ENCODE measurements at regions not wholly inside any gene's neighbourhood (a gene's known extent, or its start where the extent isn't known, plus 50 kb on each side); places are given as distances from the start of the nearest gene placed in this dataset.

DNA sequence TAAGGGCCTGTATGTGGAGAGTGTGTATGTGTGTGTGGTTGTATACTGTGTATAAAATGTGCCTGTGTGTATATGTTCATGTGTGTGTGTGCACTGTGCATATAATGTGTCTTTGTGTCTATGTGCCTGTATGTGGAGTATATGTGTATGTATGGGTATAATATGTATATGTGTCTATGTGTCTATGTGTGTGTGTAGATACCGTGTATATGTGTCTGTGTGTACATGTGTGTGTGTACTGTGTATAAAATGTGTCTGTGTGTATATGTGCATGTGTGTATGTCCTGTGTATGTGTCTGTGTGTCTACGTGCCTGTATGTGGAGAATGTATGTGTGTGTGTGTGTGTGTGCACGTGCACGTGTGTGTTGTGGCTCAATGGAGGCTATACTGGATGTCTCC lies 200.4 kb upstream of the ZFHX3 start:
- Histone ChIP-seq H3K18ac (ENCODE audit: low read length) (no peak overlapping the region), H3K23ac (ENCODE audit: low read length) (peak overlapping the region; percentile 17), H3K4ac (ENCODE audit: low read depth, low read length) (no peak overlapping the region), H2BK12ac (ENCODE audit: low read length) (no peak overlapping the region), H4K12ac (ENCODE audit: low read depth, low read length) (no peak overlapping the region), H2BK120ac (ENCODE audit: insufficient read depth, low read length, poor library complexity) (no peak overlapping the region), H3K27ac (ENCODE audit: low read depth, low read length) (no peak overlapping the region), H3K4me2 (ENCODE audit: low read length) (no peak overlapping the region), H4K8ac (ENCODE audit: low read depth, low read length) (no peak overlapping the region), H3K9ac (ENCODE audit: low read length) (no peak overlapping the region), H3K4me3 (ENCODE audit: low read depth, low read length) (no peak overlapping the region), H3K36me3 (ENCODE audit: control insufficient read depth in 1 of 2, insufficient read depth in 2 of 2, low read length in 2 of 2) (no peaks in the 10 kb centered on the region), H2BK5ac (ENCODE audit: low read depth, low read length, poor library complexity) (no peak overlapping the region), H2AK5ac (ENCODE audit: low read length) (no peak overlapping the region), H3K4me1 (ENCODE audit: control insufficient read depth in 1 of 2, insufficient read depth in 2 of 2, low read length in 2 of 2) (no peaks in the 10 kb centered on the region), H2AFZ (ENCODE audit: insufficient read depth, low read length, poor library complexity) (no peak overlapping the region), H3K14ac (ENCODE audit: low read length) (no peak overlapping the region), H3K79me2 (ENCODE audit: control insufficient read depth, insufficient read depth, low read length, poor library complexity) (no peaks in the 10 kb centered on the region), H3K27me3 (ENCODE audit: insufficient read depth, low read length) (no peaks in the 10 kb centered on the region), H3K79me1 (ENCODE audit: low read length) (no peaks in the 10 kb centered on the region), H3K9me3 (ENCODE audit: insufficient read depth, low read depth, low read length) (peaks cover 3% of the 10 kb centered on the region), H4K91ac (ENCODE audit: low read depth, low read length) (no peak overlapping the region)
- no CpG with 5 or more reads among the region's 4 CpGs for WGBS (ENCODE audit: extremely low coverage, insufficient coverage, insufficient read length)
- DNase-seq: no peak

DNA sequence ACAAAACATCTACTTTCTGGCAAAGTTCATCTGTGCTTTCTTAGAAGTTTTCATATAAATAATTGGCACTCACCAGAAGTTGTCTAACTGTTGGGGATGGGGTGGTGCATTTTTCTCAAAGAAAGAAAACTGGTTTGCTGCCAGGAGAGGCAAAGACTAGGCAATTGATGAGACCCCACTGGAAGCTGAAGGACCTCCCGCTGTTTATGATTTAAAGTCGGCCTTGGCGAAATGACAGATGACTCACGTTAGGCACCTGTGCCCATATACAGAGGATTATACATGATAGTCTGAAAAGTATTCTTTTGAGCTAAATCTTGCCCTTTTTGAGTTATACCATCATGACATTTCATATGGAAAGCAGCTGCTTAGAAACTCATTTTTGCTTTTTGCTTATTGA lies 193.0 kb upstream of the ZFHX3 start:
- H2BK120ac ChIP-seq (ENCODE audit: insufficient read depth, low read length, poor library complexity): no peak overlapping the region
- H3K18ac ChIP-seq (ENCODE audit: low read length): no peak overlapping the region
- no peak overlapping the region for H4K8ac ChIP-seq (ENCODE audit: low read depth, low read length)
- H4K91ac ChIP-seq (ENCODE audit: low read depth, low read length): no peak overlapping the region
- no peak overlapping the region for H3K4ac ChIP-seq (ENCODE audit: low read depth, low read length)
- no peaks in the 10 kb centered on the region for H3K79me1 ChIP-seq (ENCODE audit: low read length)
- H3K4me2 ChIP-seq (ENCODE audit: low read length): no peak overlapping the region
- no peak overlapping the region for H2AK5ac ChIP-seq (ENCODE audit: low read length)
- no peak overlapping the region for H3K23ac ChIP-seq (ENCODE audit: low read length)
- no peak overlapping the region for H3K9ac ChIP-seq (ENCODE audit: low read length)
- no peak overlapping the region for H2BK5ac ChIP-seq (ENCODE audit: low read depth, low read length, poor library complexity)
- WGBS (ENCODE audit: extremely low coverage, insufficient coverage, insufficient read length): no CpG with 5 or more reads among the region's 4 CpGs
- no peak overlapping the region for H2BK12ac ChIP-seq (ENCODE audit: low read length)
- H3K9me3 ChIP-seq (ENCODE audit: insufficient read depth, low read depth, low read length): no peaks in the 10 kb centered on the region
- H2AFZ ChIP-seq (ENCODE audit: insufficient read depth, low read length, poor library complexity): no peak overlapping the region
- no peak for DNase-seq
- H3K14ac ChIP-seq (ENCODE audit: low read length): no peak overlapping the region
- H3K36me3 ChIP-seq (ENCODE audit: control insufficient read depth in 1 of 2, insufficient read depth in 2 of 2, low read length in 2 of 2): no peaks in the 10 kb centered on the region
- H3K79me2 ChIP-seq (ENCODE audit: control insufficient read depth, insufficient read depth, low read length, poor library complexity): no peaks in the 10 kb centered on the region
- no peak overlapping the region for H3K27ac ChIP-seq (ENCODE audit: low read depth, low read length)
- H3K4me3 ChIP-seq (ENCODE audit: low read depth, low read length): no peak overlapping the region
- H3K27me3 ChIP-seq (ENCODE audit: insufficient read depth, low read length): no peaks in the 10 kb centered on the region
- H3K4me1 ChIP-seq (ENCODE audit: control insufficient read depth in 1 of 2, insufficient read depth in 2 of 2, low read length in 2 of 2): no peaks in the 10 kb centered on the region
- no peak overlapping the region for H4K12ac ChIP-seq (ENCODE audit: low read depth, low read length)

- Histone ChIP-seq H3K14ac (ENCODE audit: low read length) (no peak overlapping the region), H3K4me1 (ENCODE audit: control insufficient read depth in 1 of 2, insufficient read depth in 2 of 2, low read length in 2 of 2) (peaks cover under 1 to 2% of the 10 kb centered on the region in 2 experiments), H3K79me1 (ENCODE audit: low read length) (no peaks in the 10 kb centered on the region), H3K79me2 (ENCODE audit: control insufficient read depth, insufficient read depth, low read length, poor library complexity) (no peaks in the 10 kb centered on the region), H4K12ac (ENCODE audit: low read depth, low read length) (no peak overlapping the region), H3K4me2 (ENCODE audit: low read length) (no peak overlapping the region), H3K4ac (ENCODE audit: low read depth, low read length) (no peak overlapping the region), H3K36me3 (ENCODE audit: control insufficient read depth in 1 of 2, insufficient read depth in 2 of 2, low read length in 2 of 2) (no peaks in the 10 kb centered on the region), H2AK5ac (ENCODE audit: low read length) (no peak overlapping the region), H3K4me3 (ENCODE audit: low read depth, low read length) (no peak overlapping the region), H3K23ac (ENCODE audit: low read length) (no peak overlapping the region), H4K8ac (ENCODE audit: low read depth, low read length) (no peak overlapping the region), H2BK12ac (ENCODE audit: low read length) (no peak overlapping the region), H4K91ac (ENCODE audit: low read depth, low read length) (no peak overlapping the region), H3K9me3 (ENCODE audit: insufficient read depth, low read depth, low read length) (no peaks in the 10 kb centered on the region), H3K27me3 (ENCODE audit: insufficient read depth, low read length) (no peaks in the 10 kb centered on the region), H2BK120ac (ENCODE audit: insufficient read depth, low read length, poor library complexity) (no peak overlapping the region), H3K27ac (ENCODE audit: low read depth, low read length) (no peak overlapping the region), H3K18ac (ENCODE audit: low read length) (no peak overlapping the region), H2AFZ (ENCODE audit: insufficient read depth, low read length, poor library complexity) (no peak overlapping the region), H2BK5ac (ENCODE audit: low read depth, low read length, poor library complexity) (no peak overlapping the region), H3K9ac (ENCODE audit: low read length) (no peak overlapping the region)
- DNase-seq: no peak
- WGBS (ENCODE audit: extremely low coverage, insufficient coverage, insufficient read length): no CpG with 5 or more reads among the region's 4 CpGs
Measured at GRCh38 chr16:73237601-73238000, 189.7 kb upstream of the ZFHX3 start.

DNA sequence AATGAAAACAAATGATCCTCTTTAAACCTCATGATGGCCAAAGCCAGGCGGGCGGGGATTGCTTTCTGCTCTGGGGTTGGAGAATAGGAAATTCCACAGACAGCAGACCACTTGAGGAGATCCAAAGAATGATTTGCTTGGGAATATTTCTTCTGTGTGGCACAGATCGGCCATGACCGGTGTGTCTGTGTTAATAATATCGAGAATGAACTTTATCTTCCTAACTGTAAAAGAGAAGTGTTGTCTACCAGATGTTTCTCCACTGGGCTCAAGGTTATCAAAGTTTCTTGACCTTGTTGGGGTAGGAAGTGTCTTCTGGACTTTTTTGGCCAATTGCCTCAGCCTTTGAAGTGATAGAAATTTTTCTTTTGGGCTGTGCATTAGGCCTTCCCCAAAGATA lies 186.6 kb upstream of the ZFHX3 start:
- Histone ChIP-seq H4K12ac (ENCODE audit: low read depth, low read length) (no peak overlapping the region), H4K91ac (ENCODE audit: low read depth, low read length) (no peak overlapping the region), H2BK120ac (ENCODE audit: insufficient read depth, low read length, poor library complexity) (no peak overlapping the region), H3K9me3 (ENCODE audit: insufficient read depth, low read depth, low read length) (no peaks in the 10 kb centered on the region), H2AFZ (ENCODE audit: insufficient read depth, low read length, poor library complexity) (no peak overlapping the region), H3K79me1 (ENCODE audit: low read length) (no peaks in the 10 kb centered on the region), H3K27me3 (ENCODE audit: insufficient read depth, low read length) (no peaks in the 10 kb centered on the region), H3K79me2 (ENCODE audit: control insufficient read depth, insufficient read depth, low read length, poor library complexity) (no peaks in the 10 kb centered on the region), H3K14ac (ENCODE audit: low read length) (no peak overlapping the region), H2BK5ac (ENCODE audit: low read depth, low read length, poor library complexity) (no peak overlapping the region), H3K4ac (ENCODE audit: low read depth, low read length) (no peak overlapping the region), H3K27ac (ENCODE audit: low read depth, low read length) (no peak overlapping the region), H3K23ac (ENCODE audit: low read length) (no peak overlapping the region), H2AK5ac (ENCODE audit: low read length) (no peak overlapping the region), H3K9ac (ENCODE audit: low read length) (no peak overlapping the region), H2BK12ac (ENCODE audit: low read length) (no peak overlapping the region), H3K4me3 (ENCODE audit: low read depth, low read length) (no peak overlapping the region), H3K18ac (ENCODE audit: low read length) (no peak overlapping the region), H3K36me3 (ENCODE audit: control insufficient read depth in 1 of 2, insufficient read depth in 2 of 2, low read length in 2 of 2) (no peaks in the 10 kb centered on the region), H4K8ac (ENCODE audit: low read depth, low read length) (no peak overlapping the region), H3K4me2 (ENCODE audit: low read length) (no peak overlapping the region), H3K4me1 (ENCODE audit: control insufficient read depth in 1 of 2, insufficient read depth in 2 of 2, low read length in 2 of 2) (peaks cover 3 to 5% of the 10 kb centered on the region in 2 experiments)
- no CpG with 5 or more reads among the region's 5 CpGs for WGBS (ENCODE audit: extremely low coverage, insufficient coverage, insufficient read length)
- DNase-seq: no peak
